GM21529 (cell line): ENCODE measurements at regions not wholly inside any gene's neighbourhood (a gene's known extent, or its start where the extent isn't known, plus 50 kb on each side); places are given as distances from the start of the nearest gene placed in this dataset.
"Not testable (repeated sequence)": the region's sequence is repeated elsewhere in the genome, so short reads cannot be mapped to it uniquely, and the experiment has no call there.

ENCODE experiments used
- ATAC-seq: cut with Tn5 transposase; IDR thresholded peaks from one replicate; pipeline ENCODE4 v1.9.1; 2021; ENCODE audit not compliant: unreplicated experiment

GRCh38 chr12:127144770-127145169, 1122.2 kb upstream of the TMEM132C start:
- ATAC-seq = no peak

GRCh38 chr12:127145241-127145928, 1121.6 kb upstream of the TMEM132C start:
- ATAC-seq = no peak

- ATAC-seq = no peak
Measured at GRCh38 chr12:127145929-127146789, 1120.8 kb upstream of the TMEM132C start.

GRCh38 chr12:127146991-127147718, 1119.8 kb upstream of the TMEM132C start:
- ATAC-seq = no peak

GRCh38 chr12:127147724-127148123, 1119.2 kb upstream of the TMEM132C start:
- ATAC-seq = no peak

- ATAC-seq = no peak
Measured at GRCh38 chr12:127148318-127148717, 1118.7 kb upstream of the TMEM132C start.

- no peak for ATAC-seq
Measured at GRCh38 chr12:127149226-127149964, 1117.6 kb upstream of the TMEM132C start.

GRCh38 chr12:127150028-127150427, 1116.9 kb upstream of the TMEM132C start:
- peak; percentile 80 for ATAC-seq

- ATAC-seq = peak; percentile 28
Measured at GRCh38 chr12:127150479-127150878, 1116.5 kb upstream of the TMEM132C start.

- ATAC-seq = no peak
Measured at GRCh38 chr12:127150956-127151355, 1116.0 kb upstream of the TMEM132C start.

GRCh38 chr12:127153996-127154395, 1113.0 kb upstream of the TMEM132C start:
- ATAC-seq = no peak

- not testable (repeated sequence) for ATAC-seq
Measured at GRCh38 chr12:127154830-127155229, 1112.1 kb upstream of the TMEM132C start.

GRCh38 chr12:127155935-127156619, 1110.9 kb upstream of the TMEM132C start:
- ATAC-seq = not testable (repeated sequence)

GRCh38 chr12:127157501-127158366, 1109.2 kb upstream of the TMEM132C start:
- not testable (repeated sequence) for ATAC-seq

- ATAC-seq = no peak
Measured at GRCh38 chr12:127158385-127159061, 1108.4 kb upstream of the TMEM132C start.

GRCh38 chr12:127161466-127161865, 1105.5 kb upstream of the TMEM132C start:
- ATAC-seq = no peak

- no peak for ATAC-seq
Measured at GRCh38 chr12:127162307-127162706, 1104.7 kb upstream of the TMEM132C start.

GRCh38 chr12:127162902-127163301, 1104.1 kb upstream of the TMEM132C start:
- peak; percentile 62 for ATAC-seq
